AG10803 (cell line): ENCODE measurements at regions not wholly inside any gene's neighbourhood (a gene's known extent, or its start where the extent isn't known, plus 50 kb on each side); places are given as distances from the start of the nearest gene placed in this dataset.

Source experiments
- DNase-seq: peaks from one replicate; pipeline ENCODE4 v3.0.0; 2010; ENCODE audit warnings: low read depth
- H3K4me3 ChIP-seq: 2 replicates; pipeline ENCODE4 v1.5.1; 2011; ENCODE audit warnings: mild to moderate bottlenecking, low read length, control low read depth
- CTCF ChIP-seq: conservative IDR thresholded peaks from 2 replicates; pipeline ENCODE4 v1.5.1; 2011; ENCODE audit warnings: mild to moderate bottlenecking, low read length, control low read depth, inconsistent platforms

- no peak for TF ChIP-seq CTCF
- H3K4me3 ChIP-seq, result no peak overlapping the region
- DNase-seq, result no peak
Measured at GRCh38 chr11:15871904-15872626, 484.3 kb downstream of the SOX6 start.

- H3K4me3 ChIP-seq, result no peak overlapping the region
- TF ChIP-seq CTCF, result no peak
- no peak for DNase-seq
Measured at GRCh38 chr11:15873501-15873900, 482.8 kb downstream of the SOX6 start.

- no peak for TF ChIP-seq CTCF
- H3K4me3 ChIP-seq, result no peak overlapping the region
- no peak for DNase-seq
Measured at GRCh38 chr11:15874704-15875103, 481.6 kb downstream of the SOX6 start.

- no peak for TF ChIP-seq CTCF
- no peak overlapping the region for H3K4me3 ChIP-seq
- DNase-seq, result no peak
Measured at GRCh38 chr11:15875393-15875792, 481.0 kb downstream of the SOX6 start.

- no peak for TF ChIP-seq CTCF
Measured at GRCh38 chr11:15875943-15876342, 480.4 kb downstream of the SOX6 start.

GRCh38 chr11:15878756-15879155 is 477.6 kb downstream of the SOX6 start:
- no peak overlapping the region for H3K4me3 ChIP-seq
- no peak for TF ChIP-seq CTCF
- no peak for DNase-seq

More at GRCh38 chr11:15875943-15876342, 480.4 kb downstream of the SOX6 start:
- no peak for DNase-seq
- no peak overlapping the region for H3K4me3 ChIP-seq

GRCh38 chr11:15880291-15880690 is 476.1 kb downstream of the SOX6 start:
- no peak for TF ChIP-seq CTCF
- no peak for DNase-seq
- H3K4me3 ChIP-seq, result no peak overlapping the region
